ENCODE measurements at regions not wholly inside any gene's neighbourhood (a gene's known extent, or its start where the extent isn't known, plus 50 kb on each side); places are given as distances from the start of the nearest gene placed in this dataset.

DNA sequence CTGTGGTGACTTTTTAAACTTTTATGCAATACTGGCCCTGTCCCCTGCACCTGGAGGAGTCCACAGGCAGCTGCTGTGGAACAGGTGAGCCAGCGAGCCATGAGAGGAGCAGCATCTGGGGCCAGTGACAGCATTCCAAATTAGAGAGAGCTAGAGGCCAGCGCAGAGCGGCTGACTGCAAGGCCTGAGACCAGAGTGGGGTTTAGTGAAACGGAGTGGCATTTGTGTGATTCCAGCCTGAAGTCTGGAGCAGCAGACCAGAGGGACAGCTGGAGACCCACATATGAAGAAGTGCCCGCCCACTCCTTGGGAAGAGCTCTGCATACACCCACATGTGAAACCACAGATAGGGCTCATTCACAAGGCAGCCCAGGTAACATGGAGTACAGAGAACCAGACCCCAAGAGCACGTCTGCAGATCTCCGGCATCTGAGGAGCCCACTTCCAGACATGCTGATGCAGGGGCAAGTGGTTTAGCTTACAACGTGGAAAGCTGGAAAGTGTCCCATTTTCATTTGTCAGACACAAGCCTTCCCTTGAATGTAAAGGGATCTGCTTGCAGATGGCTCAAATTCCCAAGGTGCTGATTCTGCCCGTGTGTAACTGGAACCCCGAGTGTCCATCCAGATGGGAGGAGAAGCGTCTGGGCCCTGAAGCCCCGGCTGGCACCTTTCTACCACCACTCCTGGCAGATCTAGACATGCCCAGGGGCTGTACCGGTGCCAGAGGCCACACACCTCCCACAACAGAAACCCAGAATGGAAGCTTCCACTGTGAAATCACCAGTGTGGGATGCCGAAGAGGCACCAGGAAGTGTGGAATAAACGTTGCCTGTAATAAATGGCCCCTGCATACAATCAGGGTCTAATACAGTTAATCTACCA, 256.0 kb upstream of the TCERG1L start:
- CTCF ChIA-PET: no interaction called here
- H3K27ac Mint-ChIP-seq: no peak overlapping the region
- H3K27me3 Mint-ChIP-seq: no peaks in the 10 kb centered on the region
- POLR2A ChIA-PET: no interaction called here
- peaks cover 2% of the 10 kb centered on the region for H3K9me3 Mint-ChIP-seq
- no peak for DNase-seq
- H3K4me3 Mint-ChIP-seq: no peak overlapping the region
- H3K36me3 Mint-ChIP-seq (ENCODE audit: low read depth): no peaks in the 10 kb centered on the region
- no peaks in the 10 kb centered on the region for H3K4me1 Mint-ChIP-seq

DNA sequence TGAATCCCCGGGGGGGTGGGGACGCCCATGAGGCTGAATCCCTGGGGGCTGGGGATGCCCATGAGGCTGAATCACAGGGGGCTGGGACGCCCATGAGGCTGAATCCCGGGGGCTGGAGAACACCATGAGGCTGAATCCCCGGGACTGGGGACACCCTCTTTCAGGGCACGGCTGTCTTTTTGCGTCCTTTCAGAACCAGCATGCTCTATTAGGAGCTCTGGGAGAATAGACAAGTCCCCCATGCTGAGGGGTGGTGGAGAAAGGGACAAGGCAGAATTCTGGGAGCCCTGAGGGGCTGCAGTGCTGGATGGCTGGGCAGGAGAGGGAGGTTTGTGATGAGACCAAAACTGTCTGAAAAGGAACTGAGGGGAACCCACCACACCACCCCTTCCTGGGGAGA, 257.3 kb upstream of the TCERG1L start:
- ChIA-PET POLR2A (no interaction called here), CTCF (no interaction called here)
- Mint-ChIP-seq H3K9me3 (peaks cover 2% of the 10 kb centered on the region), H3K4me1 (no peaks in the 10 kb centered on the region), H3K27ac (no peak overlapping the region), H3K4me3 (no peak overlapping the region), H3K36me3 (ENCODE audit: low read depth) (no peaks in the 10 kb centered on the region), H3K27me3 (no peaks in the 10 kb centered on the region)
- no peak for DNase-seq

DNA sequence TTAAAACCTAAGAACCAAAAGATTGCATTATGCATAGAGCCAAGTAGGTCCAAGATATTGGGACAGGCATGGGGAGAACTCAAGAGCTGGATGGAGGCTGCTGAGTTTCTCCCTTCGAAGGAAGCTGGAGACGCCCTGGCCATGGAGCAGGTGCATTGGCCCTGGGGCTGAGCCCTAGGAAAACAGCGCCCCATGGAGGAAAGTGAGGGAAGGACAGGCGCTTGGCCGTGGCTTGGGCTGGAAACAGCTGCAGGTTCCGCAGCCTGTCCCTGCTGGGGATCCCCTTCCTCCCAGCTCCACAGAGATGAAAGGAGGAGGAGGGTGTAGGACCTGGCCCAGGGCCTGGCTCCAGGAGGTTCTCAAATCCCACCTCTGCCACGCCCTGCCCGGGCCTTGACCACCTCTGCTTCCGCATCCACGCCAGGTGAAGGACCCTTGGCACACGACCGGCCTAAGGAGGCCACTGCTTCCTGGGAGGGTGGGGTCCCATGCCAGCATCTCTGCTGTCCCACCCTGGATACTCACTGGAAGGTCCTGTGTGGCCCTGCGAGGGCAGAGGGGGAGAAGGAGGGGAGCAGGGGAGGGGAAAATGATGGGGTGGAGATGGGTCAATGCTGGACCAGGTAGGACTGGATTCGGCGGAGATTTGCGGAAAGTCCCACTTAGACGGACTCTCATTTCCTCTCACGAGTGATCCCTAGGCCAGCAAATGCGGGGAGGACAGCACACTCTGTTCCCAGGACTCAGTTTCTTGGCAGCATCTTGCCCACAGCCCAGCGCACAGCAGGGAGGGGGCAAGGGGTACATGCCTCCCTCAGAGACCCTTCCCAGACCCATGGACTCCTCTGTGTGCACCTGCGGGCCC, 258.6 kb upstream of the TCERG1L start:
- peaks cover 2% of the 10 kb centered on the region for H3K9me3 Mint-ChIP-seq
- ChIA-PET CTCF (no interaction called here), POLR2A (no interaction called here)
- DNase-seq: no peak
- no peaks in the 10 kb centered on the region for H3K36me3 Mint-ChIP-seq (ENCODE audit: low read depth)
- no peaks in the 10 kb centered on the region for H3K4me1 Mint-ChIP-seq
- no peaks in the 10 kb centered on the region for H3K27me3 Mint-ChIP-seq
- no peak overlapping the region for H3K27ac Mint-ChIP-seq
- H3K4me3 Mint-ChIP-seq: no peak overlapping the region

DNA sequence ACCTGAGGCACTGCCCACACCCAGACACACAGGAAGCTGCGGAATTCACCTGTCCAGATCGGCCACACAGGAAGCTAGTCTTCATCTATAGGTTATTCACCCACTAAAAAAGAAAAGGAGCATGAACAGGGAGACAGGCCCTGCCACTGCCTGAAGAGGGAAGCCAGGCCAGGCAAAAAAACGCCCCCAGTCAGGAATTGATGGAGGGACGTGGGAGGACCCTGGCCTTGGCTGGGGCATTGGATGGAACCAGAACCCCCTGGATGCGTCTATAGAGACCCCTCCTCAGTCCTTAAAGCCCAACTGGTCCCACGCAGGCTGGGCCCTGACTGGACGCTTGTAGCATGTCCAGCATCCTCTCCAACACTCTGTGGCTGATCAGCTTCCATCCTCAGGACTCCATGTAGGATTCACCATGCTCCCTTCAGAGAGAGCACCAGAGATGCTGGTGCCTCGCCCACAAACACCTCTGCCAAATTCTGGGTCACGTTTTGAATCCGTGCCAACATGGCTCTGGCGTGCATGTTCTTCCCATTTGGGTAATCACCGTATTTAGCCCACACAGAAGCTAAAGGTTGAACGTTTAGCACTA, 259.3 kb upstream of the TCERG1L start:
- no peak overlapping the region for H3K4me3 Mint-ChIP-seq
- no peaks in the 10 kb centered on the region for H3K4me1 Mint-ChIP-seq
- no peaks in the 10 kb centered on the region for H3K27me3 Mint-ChIP-seq
- ChIA-PET CTCF (no interaction called here), POLR2A (no interaction called here)
- no peaks in the 10 kb centered on the region for H3K36me3 Mint-ChIP-seq (ENCODE audit: low read depth)
- H3K27ac Mint-ChIP-seq: no peak overlapping the region
- no peaks in the 10 kb centered on the region for H3K9me3 Mint-ChIP-seq
- DNase-seq: no peak

DNA sequence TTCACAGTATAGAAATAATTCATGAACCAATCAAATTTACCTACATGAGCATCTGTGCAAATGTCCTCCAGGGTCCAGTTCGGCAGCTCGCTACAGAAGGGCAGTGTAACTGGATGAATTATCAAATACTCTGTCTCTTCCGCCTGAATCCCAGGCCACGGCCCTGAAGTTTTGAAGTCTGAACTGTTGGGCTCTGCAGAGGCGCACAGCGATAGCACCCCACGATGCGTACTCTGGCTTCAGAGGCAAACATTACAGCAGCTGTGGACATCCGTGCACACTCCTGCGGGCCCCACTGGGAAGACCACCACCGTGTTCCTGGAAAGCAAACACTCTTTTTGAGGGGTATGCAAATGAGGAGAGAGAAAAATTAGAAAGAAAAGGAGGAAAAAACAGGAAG, 259.8 kb upstream of the TCERG1L start:
- Mint-ChIP-seq H3K4me3 (no peak overlapping the region), H3K27me3 (no peaks in the 10 kb centered on the region), H3K27ac (no peak overlapping the region), H3K36me3 (ENCODE audit: low read depth) (no peaks in the 10 kb centered on the region), H3K9me3 (no peaks in the 10 kb centered on the region), H3K4me1 (no peaks in the 10 kb centered on the region)
- ChIA-PET CTCF (no interaction called here), POLR2A (no interaction called here)
- no peak for DNase-seq

DNA sequence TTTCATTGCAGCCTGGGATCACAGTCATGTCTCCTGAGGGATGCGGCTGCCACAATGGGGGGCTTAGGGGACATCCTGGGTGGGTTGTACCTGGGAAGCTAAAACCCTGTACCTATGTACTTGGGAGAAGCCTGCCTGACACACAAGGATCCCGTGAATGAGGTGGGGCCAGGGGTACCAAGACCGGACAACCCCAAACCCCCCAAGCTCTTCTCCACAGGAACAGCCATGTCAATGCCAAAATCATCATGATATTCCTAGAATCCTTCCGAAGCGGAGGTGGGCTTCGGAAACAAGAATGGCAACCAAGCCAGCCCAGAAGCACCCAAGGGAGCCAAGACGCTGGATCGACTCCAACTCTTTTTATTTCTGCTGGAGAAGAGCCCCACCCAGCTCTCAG, 260.3 kb upstream of the TCERG1L start:
- H3K36me3 Mint-ChIP-seq (ENCODE audit: low read depth): no peaks in the 10 kb centered on the region
- POLR2A ChIA-PET: no interaction called here
- H3K27ac Mint-ChIP-seq: no peak overlapping the region

DNA sequence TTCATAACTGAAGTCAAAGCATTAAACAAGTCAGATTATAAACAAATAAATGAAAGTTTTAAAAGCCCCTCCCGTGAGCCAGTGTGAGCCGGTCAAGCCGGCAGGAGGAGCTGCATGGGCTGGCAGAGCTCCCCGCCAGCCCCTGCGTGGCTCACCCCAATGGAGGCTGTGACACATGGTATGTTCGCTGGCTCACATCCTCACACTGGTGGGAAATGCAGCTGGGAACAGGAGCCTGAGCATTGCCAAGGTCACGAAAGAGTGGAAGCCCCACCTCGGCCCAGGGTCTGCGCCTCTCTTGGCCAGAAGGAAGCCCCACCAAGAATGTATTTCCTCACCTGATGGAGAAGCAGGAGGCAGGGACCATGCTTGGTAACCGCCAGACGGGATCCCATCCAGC, 261.7 kb upstream of the TCERG1L start:
- CTCF ChIA-PET: no interaction called here
- H3K4me1 Mint-ChIP-seq: no peaks in the 10 kb centered on the region
- DNase-seq: no peak
- no peaks in the 10 kb centered on the region for H3K9me3 Mint-ChIP-seq
- H3K4me3 Mint-ChIP-seq: no peak overlapping the region
- POLR2A ChIA-PET: no interaction called here
- H3K27ac Mint-ChIP-seq: no peak overlapping the region
- no peaks in the 10 kb centered on the region for H3K27me3 Mint-ChIP-seq
- no peaks in the 10 kb centered on the region for H3K36me3 Mint-ChIP-seq (ENCODE audit: low read depth)

More for the DNA sequence above, 260.3 kb upstream of the TCERG1L start:
- Mint-ChIP-seq H3K4me3 (no peak overlapping the region), H3K27me3 (no peaks in the 10 kb centered on the region), H3K4me1 (no peaks in the 10 kb centered on the region), H3K9me3 (no peaks in the 10 kb centered on the region)
- CTCF ChIA-PET: no interaction called here
- DNase-seq: no peak

DNA sequence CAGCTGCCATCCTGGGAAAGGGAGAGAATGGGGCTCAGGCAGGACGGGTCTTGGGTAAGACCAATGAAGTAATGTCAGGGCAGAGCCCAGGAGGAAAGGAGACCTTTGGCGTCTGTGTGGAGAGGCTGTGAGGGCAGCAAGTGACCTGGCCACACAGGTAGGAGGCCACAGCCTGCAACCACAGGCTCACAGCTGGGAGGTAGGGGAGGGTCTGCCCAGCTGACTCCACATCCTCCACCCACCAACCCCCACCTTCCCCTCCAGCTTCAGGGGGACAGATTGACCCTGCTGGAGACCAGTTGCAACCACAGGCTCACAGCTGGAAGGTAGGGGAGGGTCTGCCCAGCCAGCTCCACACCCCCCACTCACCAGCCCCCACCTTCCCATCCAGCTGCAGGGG, 262.2 kb upstream of the TCERG1L start:
- no peak for DNase-seq
- Mint-ChIP-seq H3K4me3 (no peak overlapping the region), H3K9me3 (peaks cover 3% of the 10 kb centered on the region), H3K27ac (no peak overlapping the region), H3K27me3 (no peaks in the 10 kb centered on the region), H3K36me3 (ENCODE audit: low read depth) (no peaks in the 10 kb centered on the region), H3K4me1 (no peaks in the 10 kb centered on the region)
- ChIA-PET POLR2A (no interaction called here), CTCF (no interaction called here)

DNA sequence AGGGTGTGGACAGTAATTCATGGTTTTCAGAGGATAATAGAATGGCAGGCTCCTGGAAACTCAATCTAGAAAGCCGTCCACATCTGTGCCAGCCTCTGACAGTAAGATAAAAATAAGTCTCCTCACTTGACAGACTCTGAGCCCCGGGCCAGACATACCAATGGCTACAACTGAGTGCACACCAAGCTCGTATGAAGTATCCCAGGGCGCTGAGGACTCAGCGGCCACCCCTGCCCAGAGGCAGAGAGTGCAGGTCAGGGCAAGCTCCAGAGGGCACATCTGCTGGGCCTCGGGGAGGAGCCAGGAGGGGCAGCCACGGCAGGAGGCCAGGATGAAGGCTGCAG, 262.8 kb upstream of the TCERG1L start:
- no peaks in the 10 kb centered on the region for H3K36me3 Mint-ChIP-seq (ENCODE audit: low read depth)
- peaks cover 3% of the 10 kb centered on the region for H3K9me3 Mint-ChIP-seq
- H3K4me3 Mint-ChIP-seq: no peak overlapping the region
- ChIA-PET CTCF (no interaction called here), POLR2A (no interaction called here)
- H3K27ac Mint-ChIP-seq: no peak overlapping the region
- no peaks in the 10 kb centered on the region for H3K4me1 Mint-ChIP-seq
- no peak for DNase-seq
- no peaks in the 10 kb centered on the region for H3K27me3 Mint-ChIP-seq

DNA sequence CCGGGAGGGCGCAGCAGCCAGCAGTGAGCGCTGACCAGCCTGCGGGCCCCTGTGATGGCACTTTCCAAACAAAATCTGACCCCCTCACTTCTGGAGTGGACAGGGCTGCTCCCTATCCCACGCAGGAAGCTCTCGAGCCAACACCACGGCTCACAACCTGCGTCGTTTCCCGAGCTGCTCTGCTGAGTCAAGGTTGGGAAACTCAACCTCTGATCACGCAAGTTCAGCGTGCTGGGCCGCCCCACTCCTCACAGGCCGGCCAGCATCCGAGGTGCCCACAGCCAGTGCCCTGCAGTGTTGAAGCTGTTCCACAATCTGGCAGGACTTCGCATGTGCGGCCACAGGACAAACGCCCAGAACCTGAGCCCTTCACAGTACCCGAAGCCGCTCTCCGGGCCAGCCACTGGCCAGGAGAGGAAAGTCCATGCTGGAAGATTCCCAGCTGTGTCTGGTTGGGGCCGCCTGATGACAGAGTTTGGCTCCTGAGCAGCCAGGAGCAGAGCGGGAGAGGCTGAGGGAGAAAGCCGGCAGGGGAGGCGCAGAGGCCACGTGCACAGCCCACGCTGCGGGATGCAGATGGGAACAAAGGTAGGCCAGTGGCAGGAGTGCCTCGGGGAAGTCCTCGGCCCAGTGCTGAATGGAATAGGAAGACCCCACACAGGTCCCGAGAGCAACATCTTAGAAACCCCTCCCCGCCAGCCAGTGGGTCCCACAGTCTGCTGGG, 263.3 kb upstream of the TCERG1L start:
- no peak overlapping the region for H3K27ac Mint-ChIP-seq
- DNase-seq: no peak
- H3K27me3 Mint-ChIP-seq: no peaks in the 10 kb centered on the region
- H3K4me3 Mint-ChIP-seq: no peak overlapping the region
- peaks cover 3% of the 10 kb centered on the region for H3K9me3 Mint-ChIP-seq
- H3K4me1 Mint-ChIP-seq: no peaks in the 10 kb centered on the region
- no peaks in the 10 kb centered on the region for H3K36me3 Mint-ChIP-seq (ENCODE audit: low read depth)
- ChIA-PET POLR2A (no interaction called here), CTCF (no interaction called here)

DNA sequence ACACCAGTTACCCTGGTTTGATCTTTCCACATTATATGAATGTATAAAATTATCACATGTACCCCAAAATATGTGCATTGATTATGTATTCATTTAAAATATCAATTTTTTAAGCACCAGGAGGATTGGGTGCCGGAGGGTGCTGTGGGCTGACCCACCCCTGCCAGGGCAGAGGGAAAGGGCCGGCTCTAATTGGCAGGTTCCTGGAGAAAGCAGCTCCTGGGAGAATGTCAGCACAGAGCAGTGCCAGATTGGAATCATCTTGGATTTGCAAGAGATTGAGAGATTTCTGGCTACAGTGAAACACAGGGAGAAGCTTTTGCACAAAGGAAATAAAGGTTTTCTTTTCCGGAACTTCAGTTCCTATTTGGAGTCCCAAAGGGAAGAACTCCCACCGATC, 264.4 kb upstream of the TCERG1L start:
- H3K27ac Mint-ChIP-seq: no peak overlapping the region

DNA sequence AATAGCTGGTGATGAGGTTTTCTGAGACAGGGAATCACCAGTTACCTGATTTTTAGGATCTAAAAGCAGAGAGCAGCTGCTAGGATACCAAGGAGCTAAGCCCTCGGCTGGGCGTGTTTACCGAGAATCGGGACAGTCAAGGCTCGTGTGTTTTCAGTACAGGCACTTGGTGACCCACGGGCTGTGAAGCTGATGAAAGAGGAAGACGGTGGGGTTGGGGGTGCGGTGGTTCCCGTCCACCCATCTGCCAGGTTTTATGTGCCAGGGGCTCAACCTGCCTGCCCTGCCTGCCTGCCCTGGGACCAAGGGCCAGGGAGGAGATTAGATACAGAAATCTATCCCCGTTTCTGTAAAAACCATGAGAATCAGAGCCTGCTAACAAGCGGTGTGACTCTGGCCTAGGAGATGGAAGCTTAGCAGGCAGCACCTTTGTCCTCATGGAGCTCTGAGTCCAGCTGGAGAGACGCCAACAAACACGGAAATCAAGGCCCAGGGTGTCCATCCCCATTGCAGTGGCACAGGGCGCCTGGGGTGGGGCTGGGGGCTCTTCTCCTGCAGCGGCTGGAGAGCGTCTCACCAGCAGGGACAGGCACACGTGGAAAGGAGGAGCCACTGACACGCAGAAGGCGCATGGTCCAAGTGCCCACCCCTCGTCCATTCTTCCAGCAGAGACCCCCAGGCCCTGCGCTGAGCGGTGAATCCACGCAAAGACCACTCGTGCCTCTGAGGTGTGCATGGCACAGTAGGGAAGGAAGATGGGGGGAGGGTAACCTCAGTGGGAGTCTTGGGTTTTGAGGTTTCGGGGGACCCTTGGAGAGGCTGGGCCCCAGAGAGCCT, 265.0 kb upstream of the TCERG1L start:
- DNase-seq: no peak
- H3K4me1 Mint-ChIP-seq: no peaks in the 10 kb centered on the region
- H3K27ac Mint-ChIP-seq: no peak overlapping the region
- peaks cover 3% of the 10 kb centered on the region for H3K9me3 Mint-ChIP-seq
- H3K4me3 Mint-ChIP-seq: no peak overlapping the region
- H3K36me3 Mint-ChIP-seq (ENCODE audit: low read depth): no peaks in the 10 kb centered on the region
- no peaks in the 10 kb centered on the region for H3K27me3 Mint-ChIP-seq
- POLR2A ChIA-PET: no interaction called here
- CTCF ChIA-PET: no interaction called here

More for the DNA sequence above, 264.4 kb upstream of the TCERG1L start:
- ChIA-PET POLR2A (no interaction called here), CTCF (no interaction called here)
- H3K4me3 Mint-ChIP-seq: no peak overlapping the region
- no peaks in the 10 kb centered on the region for H3K36me3 Mint-ChIP-seq (ENCODE audit: low read depth)
- no peaks in the 10 kb centered on the region for H3K27me3 Mint-ChIP-seq
- H3K4me1 Mint-ChIP-seq: no peaks in the 10 kb centered on the region
- peaks cover 3% of the 10 kb centered on the region for H3K9me3 Mint-ChIP-seq
- no peak for DNase-seq

DNA sequence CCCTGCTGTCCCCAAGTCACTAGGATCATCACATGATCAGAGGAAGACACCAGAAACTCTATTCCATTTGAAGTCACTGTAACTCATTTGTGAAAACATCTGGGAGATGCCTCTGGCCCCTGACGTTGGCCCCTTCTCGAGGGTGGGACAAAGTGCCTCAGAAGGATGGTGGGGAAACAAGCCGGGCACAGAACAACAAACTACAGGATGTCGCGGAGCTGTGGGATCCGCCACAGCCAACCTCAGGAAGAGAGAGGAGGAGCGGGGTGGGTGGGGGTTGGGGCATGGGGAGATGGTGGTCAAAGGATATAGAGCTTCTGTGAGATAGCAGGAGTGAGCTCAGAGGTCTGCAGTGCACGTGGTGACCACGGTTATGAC, 265.6 kb upstream of the TCERG1L start:
- no peak overlapping the region for H3K4me3 Mint-ChIP-seq
- ChIA-PET CTCF (no interaction called here), POLR2A (no interaction called here)
- H3K27ac Mint-ChIP-seq: no peak overlapping the region
- no peaks in the 10 kb centered on the region for H3K36me3 Mint-ChIP-seq (ENCODE audit: low read depth)
- H3K27me3 Mint-ChIP-seq: no peaks in the 10 kb centered on the region
- H3K4me1 Mint-ChIP-seq: no peaks in the 10 kb centered on the region
- DNase-seq: no peak
- peaks cover 3% of the 10 kb centered on the region for H3K9me3 Mint-ChIP-seq
